ENCODE measurements at regions not wholly inside any gene's neighbourhood (a gene's known extent, or its start where the extent isn't known, plus 50 kb on each side); places are given as distances from the start of the nearest gene placed in this dataset.

DNA sequence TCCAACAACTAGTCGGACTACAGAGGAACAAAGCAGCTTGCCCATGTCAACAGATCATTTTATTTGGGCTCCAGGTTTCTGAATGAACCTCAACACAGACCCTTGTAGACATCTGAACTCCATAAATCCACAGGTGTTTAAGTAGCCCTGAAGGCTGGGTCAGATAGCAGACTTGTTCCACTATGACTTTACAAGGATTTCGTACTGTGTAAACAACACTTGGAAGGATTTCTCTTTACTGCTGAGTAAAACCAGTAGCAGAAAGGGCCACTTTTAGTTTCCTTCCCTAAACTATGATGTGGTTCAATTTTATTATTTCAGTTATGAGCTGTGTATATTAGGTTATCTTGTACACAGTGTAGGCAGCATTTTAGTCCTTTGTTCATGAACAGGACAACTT lies 316.4 kb upstream of the ADGRL2 start:
- no peak for DNase-seq (ENCODE audit: low spot score)

DNA sequence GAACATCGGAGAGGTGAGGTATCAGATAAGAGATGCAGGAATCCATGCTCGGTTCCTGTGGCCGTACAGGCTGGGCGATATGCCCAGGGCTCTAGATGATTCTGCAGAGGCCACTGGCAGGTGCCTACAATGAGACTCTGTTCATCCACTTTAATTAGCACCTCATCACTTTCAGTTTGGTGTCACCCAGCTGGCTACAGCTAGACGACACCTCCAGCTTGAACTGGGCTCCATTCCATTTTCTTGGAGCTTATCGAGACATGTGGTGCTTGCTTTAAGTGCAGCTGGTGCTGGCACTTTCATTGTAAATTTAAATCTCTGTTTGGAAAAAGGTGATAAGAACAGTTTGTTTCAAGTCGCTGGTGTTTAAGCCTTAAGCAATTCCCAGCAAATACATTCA lies 322.5 kb upstream of the ADGRL2 start:
- peak; percentile 12 for DNase-seq (ENCODE audit: low spot score)

DNA sequence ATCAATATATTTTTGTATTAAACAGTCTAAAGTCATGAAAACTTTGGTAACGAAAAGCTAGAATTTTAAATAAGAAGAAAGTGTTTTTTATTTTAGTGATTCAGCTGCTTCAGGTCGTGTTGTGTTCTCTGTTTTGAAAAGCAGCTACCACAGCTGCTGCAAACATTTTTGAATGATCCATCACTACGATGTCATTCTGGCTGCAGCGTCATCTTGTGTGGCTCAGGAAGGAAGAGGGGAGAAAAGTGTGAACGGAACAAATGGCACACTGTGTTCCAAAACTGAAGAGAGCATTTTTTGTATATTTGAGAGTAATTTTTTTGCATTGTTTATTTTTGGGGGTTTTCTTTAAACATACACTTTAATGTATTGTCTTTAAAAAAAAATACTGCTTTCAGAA lies 323.0 kb upstream of the ADGRL2 start:
- peak; percentile 17 for DNase-seq (ENCODE audit: low spot score)

DNA sequence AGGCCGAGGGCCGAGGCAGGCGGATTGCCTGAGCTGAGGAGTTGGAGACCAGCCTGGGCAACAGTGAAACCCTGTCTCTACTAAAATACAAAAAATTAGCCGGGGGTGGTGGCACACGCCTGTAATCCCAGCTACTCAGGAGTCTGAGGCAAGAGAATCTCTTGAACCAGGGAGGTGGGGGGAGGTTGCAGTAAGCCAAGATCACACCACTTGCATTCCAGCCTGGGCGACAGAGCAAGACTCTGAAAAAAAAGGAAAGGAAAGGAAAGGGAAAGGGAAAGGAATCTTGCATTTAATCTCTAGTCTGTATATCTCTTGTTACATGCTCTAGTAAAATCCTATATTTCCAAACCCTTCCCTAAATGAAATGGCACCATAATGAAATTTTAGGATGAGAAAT lies 328.3 kb upstream of the ADGRL2 start:
- DNase-seq (ENCODE audit: low spot score): no peak

DNA sequence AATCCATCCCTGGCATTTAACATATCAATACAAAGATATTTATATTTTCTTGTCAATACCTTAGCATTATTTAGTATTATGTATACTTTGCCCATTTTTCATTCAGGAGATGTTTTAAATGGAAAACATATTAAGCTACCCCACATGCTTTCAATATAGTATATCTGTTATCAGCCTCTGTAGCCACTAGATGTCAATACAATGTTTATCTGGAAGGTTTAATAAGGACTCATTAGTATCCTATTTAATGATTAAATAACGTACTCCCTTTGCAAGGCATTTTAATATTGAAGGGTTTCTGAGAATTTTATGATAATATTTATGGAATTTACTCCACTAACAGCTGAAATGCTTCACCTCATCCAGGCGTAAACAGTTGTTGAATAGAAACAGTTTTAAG lies 329.5 kb upstream of the ADGRL2 start:
- no peak for DNase-seq (ENCODE audit: low spot score)

DNA sequence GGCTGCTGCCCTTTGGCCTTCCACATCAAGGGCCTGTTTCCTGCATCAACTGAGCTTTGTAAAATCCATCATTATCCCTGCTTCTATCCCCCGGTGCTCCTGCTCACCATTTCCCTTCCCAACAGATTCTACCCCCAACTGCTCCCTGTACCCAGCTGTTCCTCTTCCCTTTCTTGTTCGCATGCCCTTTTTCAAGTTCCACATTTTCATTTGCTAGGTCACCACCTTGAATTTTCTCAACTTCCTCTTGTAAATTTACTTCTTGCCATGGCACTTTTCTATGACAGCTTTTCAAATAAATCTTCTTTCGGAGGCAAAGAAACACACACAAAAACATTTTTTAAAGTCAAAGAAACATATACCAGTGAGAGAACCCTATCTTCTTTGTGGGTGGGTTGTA lies 330.5 kb upstream of the ADGRL2 start:
- no peak for DNase-seq (ENCODE audit: low spot score)

DNA sequence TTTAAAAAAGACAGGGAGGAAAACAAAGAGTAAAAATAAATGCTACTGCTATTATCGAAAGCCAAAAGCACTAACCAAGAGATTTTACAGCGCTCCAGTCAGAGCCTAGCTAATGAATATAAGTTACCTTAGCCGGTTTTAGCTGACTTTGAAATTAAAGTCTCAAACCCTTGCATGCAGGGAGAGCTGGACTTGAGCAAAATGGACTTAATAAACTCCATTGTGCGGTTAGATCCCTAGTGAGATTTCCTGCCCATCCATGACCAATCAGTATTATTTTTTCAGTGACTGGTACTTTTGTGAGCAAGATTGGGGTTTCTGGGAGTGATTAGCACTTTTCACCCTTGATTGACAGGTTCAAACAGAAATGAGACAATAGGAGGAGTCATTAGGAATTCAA lies 333.4 kb upstream of the ADGRL2 start:
- DNase-seq (ENCODE audit: low spot score): no peak

DNA sequence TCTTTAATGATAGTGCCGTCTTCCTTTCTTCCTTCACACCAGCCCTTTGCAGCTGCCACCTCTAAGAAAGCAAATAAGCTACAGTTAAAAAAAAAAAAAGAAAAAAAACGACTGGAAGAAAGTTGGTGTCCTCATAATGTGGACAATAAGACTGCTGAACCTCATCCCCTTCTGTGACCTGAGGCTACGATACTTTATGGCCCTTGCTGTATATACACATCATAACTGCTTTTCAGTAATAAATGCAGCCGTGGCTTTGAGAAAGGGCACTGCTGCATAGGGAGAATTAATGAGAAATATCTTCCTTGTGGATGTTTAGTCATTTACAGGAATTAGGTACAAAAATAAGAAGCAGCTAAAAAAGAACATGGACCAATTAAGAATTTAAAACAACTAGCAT lies 333.8 kb upstream of the ADGRL2 start:
- no peak for DNase-seq (ENCODE audit: low spot score)

DNA sequence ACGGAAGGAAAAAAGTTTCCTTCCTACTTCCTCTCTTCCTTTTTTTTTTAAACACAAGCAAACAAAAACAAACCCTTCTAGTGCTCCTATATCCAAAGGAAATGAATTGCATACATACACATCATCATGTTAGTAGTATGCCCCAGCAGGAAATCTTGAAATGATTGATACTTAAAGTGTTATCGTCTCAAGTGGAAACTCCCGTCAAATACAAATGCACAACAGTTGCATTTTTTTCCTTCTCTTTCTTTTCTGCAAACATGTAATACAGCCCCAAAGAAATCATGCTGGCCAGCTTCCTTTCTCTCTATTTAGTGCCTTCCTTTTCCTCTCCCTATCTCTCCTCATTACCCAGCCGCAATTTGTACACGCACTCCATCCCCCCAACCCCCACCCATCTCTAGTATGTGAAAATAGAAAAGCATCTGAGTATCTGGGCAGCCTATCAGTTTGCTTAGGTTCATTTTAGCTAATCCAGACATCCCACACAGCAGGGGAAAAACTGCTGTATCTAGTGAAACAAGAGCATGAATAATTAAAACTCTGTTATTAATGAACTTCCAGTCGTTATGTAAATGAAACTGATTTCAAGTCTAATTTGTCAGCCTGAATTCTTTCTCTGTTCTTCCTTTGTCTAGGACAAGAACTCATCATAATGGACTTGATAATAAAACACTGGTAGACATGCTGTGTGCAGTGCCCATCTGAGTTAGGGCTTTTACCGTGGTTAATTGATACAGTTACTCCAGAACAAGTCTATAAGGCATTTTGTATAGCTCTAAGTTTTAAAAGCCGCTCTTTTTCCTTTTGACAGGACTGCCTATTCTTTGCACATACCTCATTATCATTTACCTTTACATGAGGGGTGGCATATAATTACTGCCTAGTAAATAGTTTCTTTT lies 336.5 kb upstream of the ADGRL2 start:
- DNase-seq (ENCODE audit: low spot score): no peak

DNA sequence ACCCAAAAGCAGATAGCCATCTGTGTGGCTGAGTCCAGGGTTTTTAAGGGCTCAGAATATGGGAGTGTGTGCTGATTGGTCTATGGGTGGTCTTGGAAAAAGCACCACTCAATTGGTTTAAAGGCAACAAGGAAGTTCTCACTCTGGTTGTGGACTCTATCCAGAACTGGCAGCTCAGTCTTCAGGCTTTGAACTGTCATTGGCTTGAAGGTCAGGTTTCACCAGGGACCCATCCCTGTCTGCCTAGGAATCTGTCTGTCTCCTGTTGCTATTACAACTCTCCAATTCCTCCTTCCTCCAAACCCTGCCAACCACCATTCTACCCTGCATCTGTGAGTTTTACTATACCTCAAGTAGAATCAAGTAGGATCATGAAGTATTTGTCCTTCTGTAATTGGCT lies 341.7 kb upstream of the ADGRL2 start:
- DNase-seq (ENCODE audit: low spot score): no peak

DNA sequence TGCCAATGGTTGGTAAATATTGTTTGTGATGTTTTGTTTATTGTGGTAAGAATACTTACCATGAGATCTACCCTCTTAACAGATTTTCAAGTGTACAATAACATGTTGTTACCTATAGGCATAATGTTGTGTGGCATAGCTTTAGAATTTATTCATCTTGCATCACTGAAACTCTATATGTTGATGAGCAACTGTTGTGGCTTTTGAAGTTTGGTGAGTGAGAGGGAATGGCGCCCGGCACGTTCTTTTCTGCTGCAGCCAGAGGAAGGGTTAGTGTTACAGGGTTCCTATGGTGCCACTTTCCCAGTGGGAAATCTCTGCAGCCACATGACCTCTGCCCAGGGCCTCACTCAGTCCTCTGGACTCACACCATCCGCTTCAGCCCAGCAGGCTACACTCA lies 342.5 kb upstream of the ADGRL2 start:
- no peak for DNase-seq (ENCODE audit: low spot score)

DNA sequence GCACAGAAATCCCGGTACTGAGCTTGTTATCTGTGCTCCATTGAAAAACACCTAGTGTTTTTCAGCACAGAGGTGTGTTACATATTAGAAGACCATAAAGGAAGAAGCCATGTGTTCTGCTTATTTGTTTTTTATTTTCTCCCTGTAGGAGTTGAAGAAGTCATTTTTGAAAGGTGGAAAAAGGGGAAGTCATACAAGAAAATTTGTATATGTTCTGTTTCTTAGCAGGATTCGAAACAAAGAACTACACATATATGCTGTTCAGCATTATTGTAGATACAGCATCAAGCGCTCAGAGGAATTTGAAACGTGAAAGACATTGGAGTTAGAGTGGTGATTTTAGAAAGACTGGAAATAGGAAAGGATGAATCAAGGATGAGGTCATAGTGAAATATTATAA lies 345.3 kb upstream of the ADGRL2 start:
- DNase-seq (ENCODE audit: low spot score): no peak

DNA sequence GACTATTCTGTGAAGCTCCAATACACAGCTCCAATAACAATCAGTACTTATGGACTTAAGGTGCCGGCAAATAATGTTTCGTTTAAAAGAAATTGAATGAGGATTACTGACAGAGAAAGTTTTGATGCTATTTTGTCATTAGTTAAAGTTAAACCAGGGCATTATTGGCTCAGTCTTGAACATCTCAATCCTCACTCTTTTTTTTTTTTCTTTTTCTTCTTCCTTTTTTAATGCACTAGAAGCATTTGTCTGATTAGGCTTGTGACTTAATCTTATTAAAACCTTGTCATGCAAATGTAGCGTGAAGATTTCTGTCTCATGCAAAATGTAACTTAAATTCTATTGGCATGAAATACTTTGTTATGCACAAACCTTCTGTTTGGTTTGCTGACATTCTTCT lies 346.8 kb upstream of the ADGRL2 start:
- DNase-seq (ENCODE audit: low spot score): no peak

DNA sequence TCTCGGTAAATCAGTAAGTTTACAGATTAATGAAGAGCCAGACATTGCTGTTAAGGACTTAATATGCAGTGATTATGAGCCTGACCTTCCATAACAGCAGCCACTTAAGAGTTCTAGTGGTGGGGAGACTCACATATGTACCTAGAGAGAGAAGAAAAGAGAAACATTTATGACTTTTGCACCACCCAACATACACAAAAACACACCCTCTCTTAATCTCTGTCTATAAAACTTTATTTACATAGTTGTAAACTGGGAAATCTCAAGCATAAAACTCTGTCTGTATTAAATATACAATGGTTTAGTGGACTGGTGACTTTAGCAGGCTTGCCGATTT lies 347.4 kb upstream of the ADGRL2 start:
- DNase-seq (ENCODE audit: low spot score): no peak

DNA sequence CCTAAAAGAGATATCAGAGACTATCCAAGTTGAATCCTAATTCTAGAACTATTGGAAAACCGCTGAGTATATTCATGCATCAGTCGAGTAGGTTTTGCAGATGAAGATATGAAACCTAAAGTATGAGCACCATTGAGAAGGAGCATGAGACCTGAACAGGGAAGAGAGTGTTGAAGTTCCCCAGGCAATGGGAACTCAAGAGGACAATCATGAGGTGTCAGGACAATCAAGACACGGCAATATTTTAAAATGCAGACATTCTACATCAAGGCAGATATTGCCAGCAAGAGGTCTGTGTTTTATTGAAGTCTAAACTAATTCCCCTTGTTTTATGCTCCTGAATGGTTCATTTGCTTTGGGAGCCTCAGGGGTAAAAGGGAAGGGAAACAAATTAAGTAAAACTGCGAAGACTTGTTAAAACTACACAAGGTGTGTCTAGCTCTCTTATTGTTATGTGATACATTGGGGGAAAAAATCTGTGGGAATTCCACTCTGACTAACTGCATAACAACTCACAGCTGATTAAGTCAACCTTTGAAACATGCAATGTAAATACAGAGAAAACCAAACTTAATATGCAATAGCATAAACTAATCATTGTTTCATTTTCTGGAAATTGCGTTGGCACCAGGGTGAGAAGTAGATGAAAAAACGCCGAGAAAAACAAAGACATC lies 347.9 kb upstream of the ADGRL2 start:
- DNase-seq (ENCODE audit: low spot score): no peak

DNA sequence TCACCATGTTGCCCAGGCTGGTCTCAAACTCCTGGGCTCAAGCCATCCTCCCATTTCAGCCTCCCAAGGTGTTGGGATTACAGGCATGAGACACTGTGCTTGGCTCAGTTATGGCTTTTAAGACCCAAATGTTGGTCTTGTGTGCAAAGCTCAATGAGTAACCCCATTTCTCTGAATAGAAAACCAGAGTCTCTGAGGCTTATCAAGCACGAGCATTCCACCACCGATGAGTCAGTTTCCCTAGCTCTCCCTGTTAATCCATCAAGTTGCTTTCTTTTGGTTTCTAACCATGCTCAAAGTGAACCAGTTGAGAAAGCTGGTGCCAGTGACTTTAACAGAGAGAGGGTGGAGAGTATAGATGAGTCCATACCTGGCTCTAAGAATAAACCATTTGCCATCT lies 350.9 kb upstream of the ADGRL2 start:
- no peak for DNase-seq (ENCODE audit: low spot score)

DNA sequence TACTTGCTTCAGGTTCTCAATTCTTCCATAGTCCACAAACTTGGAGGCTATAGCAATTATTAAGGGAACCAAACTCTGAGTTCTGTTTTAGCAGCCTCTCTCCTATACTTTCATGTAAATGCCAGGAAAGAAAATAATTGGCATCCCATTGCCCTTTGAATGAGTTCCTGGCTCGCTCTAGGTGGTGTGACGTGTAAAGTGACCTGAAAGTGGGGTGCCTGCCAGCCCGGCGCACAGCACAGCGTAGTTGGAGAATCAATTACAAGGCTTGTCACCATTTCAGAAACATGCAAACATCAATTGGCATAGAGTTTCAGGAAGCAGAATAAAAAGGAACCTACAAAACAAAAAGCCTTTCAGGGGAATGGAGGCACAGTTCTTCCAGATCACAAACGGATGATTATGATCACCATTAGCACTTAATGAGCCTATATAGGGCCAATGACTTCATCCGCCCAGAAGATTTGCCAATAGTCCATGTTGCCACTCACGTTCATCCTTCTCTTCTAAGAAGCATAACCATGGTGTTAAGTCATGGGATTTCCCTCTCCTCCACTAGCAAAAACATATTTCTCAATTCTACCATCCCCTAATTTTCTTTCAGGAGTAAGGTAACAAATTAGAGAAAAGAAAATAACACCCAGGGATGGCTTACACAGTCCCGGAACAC lies 354.6 kb upstream of the ADGRL2 start:
- DNase-seq (ENCODE audit: low spot score): no peak

DNA sequence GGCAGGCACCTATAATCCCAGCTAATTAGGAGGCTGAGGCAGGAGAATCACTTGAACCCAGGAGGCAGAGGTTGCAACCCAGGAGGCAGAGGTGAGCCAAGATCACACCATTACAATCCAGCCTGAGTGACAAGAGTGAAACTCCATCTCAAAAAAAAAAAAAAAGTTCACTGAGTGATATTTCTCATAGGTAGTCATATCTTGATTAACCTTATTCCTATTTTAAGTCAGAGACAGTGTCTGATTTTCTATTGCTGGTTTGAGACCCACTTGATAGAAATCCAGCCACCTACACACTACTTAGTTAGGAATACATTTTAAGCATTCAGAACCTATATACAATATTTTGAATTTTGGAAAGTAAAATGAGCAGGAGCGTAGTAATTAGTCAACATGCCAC lies 357.4 kb upstream of the ADGRL2 start:
- DNase-seq (ENCODE audit: low spot score): no peak

DNA sequence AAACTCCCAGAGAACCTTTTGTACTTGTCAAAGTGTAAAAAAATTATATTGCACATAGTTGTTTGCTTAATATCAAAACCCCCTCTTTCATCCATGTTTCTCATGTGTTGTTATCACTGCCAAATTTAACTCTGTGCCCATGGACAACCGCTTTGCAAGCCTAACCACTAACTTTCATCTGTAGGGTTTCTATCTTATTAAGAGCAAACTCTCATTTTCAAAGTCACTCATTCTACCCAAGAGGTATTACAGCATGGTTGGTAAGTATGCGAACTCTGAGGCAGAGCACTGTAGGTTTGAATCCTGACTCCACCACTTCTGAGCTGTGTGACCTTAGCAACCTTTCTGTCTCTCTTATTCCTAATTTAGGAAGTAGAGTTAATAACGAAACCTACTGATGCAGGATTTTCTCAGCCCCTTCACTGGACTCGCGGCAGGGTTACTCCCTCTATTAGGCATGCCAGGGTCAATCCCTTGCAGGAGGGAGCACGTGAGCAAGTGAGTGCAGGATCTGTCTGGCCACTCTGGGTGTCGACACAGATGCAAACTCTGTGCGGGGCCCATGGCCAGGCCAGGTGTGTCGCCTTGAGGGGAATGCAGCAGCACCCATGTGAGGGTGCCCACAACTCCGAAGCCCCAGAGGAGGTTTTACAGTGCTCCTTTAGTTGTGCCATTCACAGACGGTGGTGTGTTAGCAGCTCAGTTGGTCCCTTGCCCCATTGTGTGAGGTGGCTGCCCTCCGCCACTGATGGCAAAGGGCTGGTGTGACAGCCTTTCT lies 361.5 kb upstream of the ADGRL2 start:
- no peak for DNase-seq (ENCODE audit: low spot score)

DNA sequence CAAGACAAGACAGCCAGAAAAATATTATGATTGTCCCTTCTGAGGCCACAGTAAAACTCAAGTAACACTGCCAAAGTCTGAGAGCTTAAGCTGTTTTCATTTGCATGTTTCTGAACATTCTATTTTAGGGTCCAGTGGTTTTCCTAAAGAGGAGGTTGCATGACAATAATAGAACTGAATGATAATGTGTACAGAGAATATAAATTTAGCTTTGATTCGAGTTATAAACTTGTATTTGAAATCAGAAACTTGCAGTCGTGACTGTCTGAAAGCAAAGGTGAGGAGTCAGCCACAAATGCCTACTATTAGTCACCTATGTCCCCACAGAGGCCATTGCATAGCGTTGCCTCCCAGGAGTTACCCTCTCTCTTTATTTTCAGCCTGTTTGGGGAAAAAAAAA lies 363.1 kb upstream of the ADGRL2 start:
- no peak for DNase-seq (ENCODE audit: low spot score)

DNA sequence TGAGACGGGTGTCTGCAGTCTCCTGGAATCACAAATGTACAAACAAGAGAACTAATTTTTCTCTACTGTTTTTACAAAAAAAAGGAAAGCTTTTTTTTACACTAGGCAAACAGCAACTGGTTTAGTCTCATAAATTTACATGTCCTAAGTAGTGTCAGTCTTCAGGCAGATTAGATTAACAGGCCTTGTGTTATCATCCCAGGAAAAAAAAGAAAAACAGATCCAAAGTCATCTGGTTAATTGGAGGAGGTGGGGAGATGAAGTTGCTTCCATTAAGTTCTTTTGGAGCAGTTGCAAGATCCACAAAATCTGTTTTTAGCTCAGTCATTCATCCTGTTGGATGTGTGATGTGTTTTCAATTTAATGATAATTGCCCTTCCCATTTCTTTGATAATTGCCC lies 363.5 kb upstream of the ADGRL2 start:
- no peak for DNase-seq (ENCODE audit: low spot score)

DNA sequence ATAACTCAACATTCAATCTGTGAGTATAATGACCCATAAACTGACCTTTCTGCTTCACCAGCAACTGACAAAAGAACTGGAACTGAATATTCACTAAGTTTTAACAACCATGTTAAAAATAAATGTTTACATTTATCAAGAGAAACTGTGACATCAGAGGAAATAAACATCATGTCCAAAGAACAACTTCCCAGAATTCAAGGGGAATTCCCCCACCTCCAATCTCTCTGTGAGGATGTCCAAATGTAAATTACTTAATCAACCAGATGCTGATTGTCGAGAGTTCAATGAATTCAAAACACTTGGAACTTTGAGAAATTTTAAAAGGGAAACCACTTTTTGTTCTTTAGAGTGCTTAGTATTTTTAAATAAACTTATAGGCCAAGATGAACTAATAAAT lies 365.6 kb upstream of the ADGRL2 start:
- no peak for DNase-seq (ENCODE audit: low spot score)

DNA sequence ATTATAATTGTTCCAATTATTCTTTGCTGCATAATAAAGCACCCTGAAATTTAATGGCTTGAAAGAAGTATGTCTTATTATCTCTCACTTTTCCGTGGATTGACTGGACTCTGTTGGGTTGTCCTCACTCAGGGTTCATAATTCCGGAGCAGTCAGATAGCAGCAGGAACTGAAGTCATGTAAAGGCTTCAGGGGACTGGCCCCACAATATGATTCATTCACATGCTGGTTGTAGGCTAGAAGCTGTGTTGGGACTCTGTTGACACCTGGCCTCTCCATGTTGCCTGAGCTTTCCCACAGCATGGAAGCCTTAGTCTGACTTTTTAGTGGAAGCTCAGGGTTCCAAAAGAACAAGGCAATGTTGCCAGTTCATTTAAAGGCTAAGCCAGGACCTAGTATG lies 367.1 kb upstream of the ADGRL2 start:
- DNase-seq (ENCODE audit: low spot score): no peak

Data from Ammon's horn (tissue), 1 donor.